Fibroblast of lung (primary cell): ENCODE measurements at regions not wholly inside any gene's neighbourhood (a gene's known extent, or its start where the extent isn't known, plus 50 kb on each side); places are given as distances from the start of the nearest gene placed in this dataset.

Experiments used
- CTCF ChIP-seq, 2 donors: IDR thresholded peaks in 1 of 2; conservative IDR thresholded peaks in 1 of 2; 1 replicate in 1 of 2; 2 replicates in 1 of 2; pipeline ENCODE4 v1.5.1; 2011 to 2012; ENCODE audit warnings: low read length in 2 of 2, control low read depth in 1 of 2, inconsistent platforms in 1 of 2, low read depth in 1 of 2, mild to moderate bottlenecking in 1 of 2
- EZH2 ChIP-seq: IDR thresholded peaks from 2 replicates; pipeline ENCODE4 v1.5.1; 2012; ENCODE audit warnings: low read length, control low read depth, mild to moderate bottlenecking; ENCODE audit errors: missing control alignments

DNA sequence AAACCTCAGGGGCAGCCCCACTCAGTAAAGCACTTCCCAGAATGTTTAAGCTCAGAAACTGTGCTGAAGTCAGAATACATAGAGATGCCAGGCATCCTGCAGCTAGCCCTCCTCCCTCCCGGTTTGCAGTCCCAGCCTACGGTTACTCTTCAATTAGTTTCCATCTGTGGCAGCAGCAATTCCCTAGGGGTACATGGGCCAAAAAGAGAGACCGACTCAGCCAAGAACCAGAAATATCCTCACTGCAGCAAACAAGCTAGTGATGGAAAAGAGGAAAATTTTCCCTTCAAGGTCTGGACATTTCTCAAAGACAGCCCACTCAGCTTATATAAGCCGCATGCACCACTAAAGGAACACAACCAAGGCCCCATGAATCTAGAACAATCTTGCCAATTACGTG lies 89.1 kb upstream of the PPP2R2B start:
- TF ChIP-seq CTCF (conservative IDR thresholded peaks at IDR 0.05 in 1 of 2, IDR thresholded peaks at IDR 0.05 in 1 of 2; ENCODE audit: low read depth in 1 of 2, low read length in 2 of 2) (no peak), EZH2 (no peak)
